IMR-90 (cell line): ENCODE measurements at regions not wholly inside any gene's neighbourhood (a gene's known extent, or its start where the extent isn't known, plus 50 kb on each side); places are given as distances from the start of the nearest gene placed in this dataset.

ENCODE experiments used
- CTCF ChIP-seq: conservative IDR thresholded peaks from 2 replicates; pipeline ENCODE4 v1.5.1; 2012; ENCODE audit warnings: mild to moderate bottlenecking, low read depth, low read length, improper control_type of control experiment
- POLR2A ChIP-seq: IDR thresholded peaks from 2 replicates; pipeline ENCODE4 v1.6.1; 2012; ENCODE audit warnings: mild to moderate bottlenecking, low read depth, low read length
- RFX5 ChIP-seq: IDR thresholded peaks from 2 replicates; pipeline ENCODE4 v1.8.0; 2012; ENCODE audit warnings: low read depth, mild to moderate bottlenecking, low read length, moderate library complexity
- SMC3 ChIP-seq: fragments of 150-350 bp; IDR thresholded peaks from 2 replicates; pipeline ENCODE4 v1.6.1; 2016; ENCODE audit warnings: low read depth, mild to moderate bottlenecking, antibody characterized with exemption, low read length, moderate library complexity

DNA sequence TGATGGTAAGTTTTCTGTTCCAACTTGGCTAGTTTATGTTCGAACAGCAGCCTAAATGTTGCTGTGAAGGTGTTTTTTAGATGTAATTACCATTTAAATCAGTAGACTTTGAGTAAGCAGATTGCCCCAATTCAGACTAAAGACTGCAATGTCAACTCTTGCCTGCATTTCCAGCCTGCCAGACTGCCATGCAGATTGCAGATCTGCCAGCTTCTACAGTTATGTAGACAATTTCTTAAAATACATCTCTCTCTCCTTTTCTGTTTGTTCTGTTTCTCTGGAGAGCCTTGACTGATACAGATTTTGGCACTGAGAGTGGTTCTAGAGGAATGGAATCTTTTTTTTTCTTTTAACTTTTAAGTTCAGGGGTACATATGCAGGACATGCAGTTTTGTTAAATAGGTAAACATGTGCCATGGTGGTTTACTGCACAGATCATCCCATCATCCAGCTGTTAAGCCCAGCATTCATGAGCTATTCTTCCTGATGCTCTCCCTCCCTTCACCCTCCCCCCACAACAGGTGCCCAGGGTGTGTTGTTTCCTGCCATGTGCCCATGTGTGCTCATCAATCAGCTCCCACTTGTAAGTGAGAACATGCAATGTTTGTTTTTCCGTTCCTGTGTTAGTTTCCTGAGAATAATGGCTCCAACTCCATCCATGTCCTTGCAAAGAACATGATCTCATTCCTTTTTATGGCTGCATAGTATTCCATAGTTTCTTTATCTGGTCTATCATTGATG lies 227.8 kb downstream of the CPE start:
- TF ChIP-seq POLR2A: no peak
- TF ChIP-seq SMC3: no peak
- TF ChIP-seq RFX5: no peak
- TF ChIP-seq CTCF: no peak
